HG03108 (cell line): ENCODE measurements at regions not wholly inside any gene's neighbourhood (a gene's known extent, or its start where the extent isn't known, plus 50 kb on each side); places are given as distances from the start of the nearest gene placed in this dataset.

Experiments
- ATAC-seq: cut with Tn5 transposase; IDR thresholded peaks from one replicate; pipeline ENCODE4 v1.9.1; 2021; ENCODE audit warnings: moderate library complexity; ENCODE audit not compliant: unreplicated experiment

DNA sequence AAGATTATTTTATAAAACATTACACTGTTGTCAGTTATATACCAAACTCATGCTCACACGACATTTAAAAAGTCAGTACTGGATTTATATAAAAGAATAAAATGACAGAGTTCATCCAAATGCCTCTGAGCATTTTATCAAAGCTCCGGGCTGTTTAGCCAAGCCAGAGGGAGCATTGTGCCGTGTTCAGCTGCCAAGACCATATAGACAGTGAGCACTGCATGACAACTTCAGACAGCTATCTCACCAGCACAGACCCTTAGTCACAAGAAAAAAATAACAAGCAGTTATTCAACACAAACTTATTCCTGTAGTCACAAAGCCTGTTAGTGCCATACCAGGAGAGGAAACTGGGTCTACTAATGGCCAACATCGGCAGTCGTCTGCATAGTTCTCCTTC, 88.0 kb upstream of the PBX1 start:
- no peak for ATAC-seq

- ATAC-seq, result no peak
Measured at GRCh38 chr1:164472841-164473240, 86.1 kb upstream of the PBX1 start.

GRCh38 chr1:164473544-164473943, 85.4 kb upstream of the PBX1 start:
- ATAC-seq, result no peak

- no peak for ATAC-seq
Measured at GRCh38 chr1:164475834-164476233, 83.2 kb upstream of the PBX1 start.

GRCh38 chr1:164477343-164477742, 81.6 kb upstream of the PBX1 start:
- ATAC-seq, result no peak

DNA sequence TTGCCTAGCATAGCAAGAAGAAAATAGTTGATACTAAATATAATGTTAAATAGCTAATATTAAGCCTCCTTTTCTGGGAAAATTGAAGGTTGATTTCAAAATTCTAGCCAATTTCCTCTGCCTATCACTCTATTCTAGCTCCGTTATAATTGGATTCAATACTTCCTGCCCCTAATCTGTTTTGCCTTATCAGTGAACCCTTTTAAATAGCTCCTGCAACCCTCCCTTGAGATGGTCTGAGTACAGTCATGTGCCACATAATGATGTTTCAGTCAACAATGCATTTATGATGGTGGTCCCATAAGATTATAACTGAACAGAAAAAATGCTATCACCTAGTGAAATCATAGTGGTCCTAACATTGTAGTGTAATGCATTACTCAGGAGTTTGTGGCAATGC, 79.7 kb upstream of the PBX1 start:
- ATAC-seq, result no peak

DNA sequence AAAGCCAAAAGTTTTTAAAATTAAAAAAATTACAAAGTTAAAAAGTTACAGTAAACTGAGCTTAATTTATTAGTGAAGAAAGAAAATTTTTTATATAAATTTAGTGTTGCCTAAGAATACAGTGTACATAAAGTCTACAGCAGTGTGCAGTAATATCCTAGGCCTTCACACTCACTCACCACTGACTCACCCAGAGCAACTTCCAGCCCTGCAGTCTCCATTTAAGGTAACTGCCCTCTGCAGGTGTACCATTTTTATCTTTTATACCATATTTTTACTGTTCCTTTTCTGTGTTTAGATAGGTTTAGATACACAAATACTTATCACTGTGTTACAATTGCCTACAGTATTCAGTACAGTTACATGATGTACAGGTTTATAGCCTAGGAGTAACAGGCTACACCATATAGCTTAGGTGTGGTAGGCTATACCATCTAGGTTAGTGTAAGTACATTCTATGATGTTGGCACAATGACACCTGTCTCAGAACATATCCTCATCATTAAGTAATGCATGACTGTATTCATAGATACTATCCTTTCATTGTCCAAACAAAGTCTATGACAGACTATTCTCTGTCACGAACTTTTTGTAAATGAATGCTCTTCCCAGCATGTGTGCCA, 78.6 kb upstream of the PBX1 start:
- no peak for ATAC-seq

GRCh38 chr1:164495905-164496304, 63.1 kb upstream of the PBX1 start:
- ATAC-seq, result no peak

GRCh38 chr1:164498792-164499191, 60.2 kb upstream of the PBX1 start:
- no peak for ATAC-seq

DNA sequence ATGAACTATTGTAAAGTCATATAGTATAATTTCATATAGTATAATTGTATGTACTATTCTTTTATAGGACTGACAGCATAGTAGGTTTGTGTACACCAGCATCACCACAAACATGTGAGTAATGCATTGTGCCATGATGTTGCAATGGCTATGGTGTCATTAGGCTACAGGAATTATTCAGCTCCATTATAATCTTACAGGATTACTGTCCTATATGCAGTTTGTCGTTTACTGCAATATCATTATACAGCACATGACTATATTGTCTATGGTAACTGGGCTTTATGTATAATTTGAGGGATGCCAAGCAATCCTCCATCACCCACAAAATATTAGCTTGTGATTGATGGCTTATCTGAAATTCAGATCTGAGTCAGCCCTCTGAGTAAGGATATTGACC, 54.2 kb upstream of the PBX1 start:
- ATAC-seq, result no peak
